HCT116 (cell line): ENCODE measurements at regions not wholly inside any gene's neighbourhood (a gene's known extent, or its start where the extent isn't known, plus 50 kb on each side); places are given as distances from the start of the nearest gene placed in this dataset.

ENCODE experiments used
- ATAC-seq: fragments of 200-7000 bp; cut with Tn5 transposase; 2 replicates; pipeline ENCODE4 v1.9.1; 2020; ENCODE audit warnings: mild to moderate bottlenecking, moderate library complexity
- BruUV-seq: library from RNA; stranded (reverse); fragments of 400-500 nt; replicated peaks from 2 replicates; lab custom pipeline; 2021; lab: Mats Ljungman, UMichigan
- CTCF ChIA-PET: fragments of 300-600 bp; sonication (Branson Sonifier 250); formaldehyde crosslinking; loops from one replicate; lab custom pipeline; 2021; ENCODE audit warnings: antibody characterized with exemption; lab: Charles Lee
- POLR2A ChIA-PET: fragments of 300-600, 350-600 bp; sonication (Branson Sonifier 250); formaldehyde crosslinking; loops from one replicate; lab custom pipeline; 2021; ENCODE audit warnings: antibody characterized with exemption; lab: Charles Lee
- RAD21 ChIA-PET, 2 experiments: fragments of 300-600 bp; sonication (Branson Sonifier 250); formaldehyde crosslinking; loops; one replicate each; lab custom pipeline; 2023; ENCODE audit warnings: low total read pairs in 2 of 2; ENCODE audit not compliant: uncharacterized antibody in 2 of 2, unreplicated experiment in 2 of 2, low non-redundant PET in 1 of 2; lab: Charles Lee
- DNase-seq: peaks from one replicate; pipeline ENCODE4 v3.0.0-alpha.2; 2010; ENCODE audit warnings: low read depth, low spot score
- H2AFZ ChIP-seq: fragments of 200-600 bp; shearing (Covaris generic), sonication (generic); 2 replicates; pipeline ENCODE4 v1.6.1; 2017; ENCODE audit warnings: low read depth, mixed run types, mixed read lengths, antibody characterized with exemption, low read length; ENCODE audit not compliant: poor library complexity, severe bottlenecking
- H3K27ac ChIP-seq: 2 replicates; pipeline ENCODE4 v1.5.1; 2012; ENCODE audit warnings: low read depth, low read length
- H3K27me3 ChIP-seq: fragments of 200-600 bp; sonication (generic); 2 replicates; pipeline ENCODE4 v1.6.1; 2016; ENCODE audit warnings: mixed run types, low read length, mixed read lengths; ENCODE audit not compliant: insufficient read depth
- H3K36me3 ChIP-seq, 2 experiments: fragments of 200-500 bp in 1 of 2; fragments of 200-600 bp in 1 of 2; sonication (Bioruptor generic) in 1 of 2; sonication (generic) in 1 of 2; 2 replicates each; pipeline versions ENCODE4 v1.5.1 to v1.6.1; 2014 to 2016; ENCODE audit warnings: low read length in 2 of 2, inconsistent platforms in 1 of 2, mixed read lengths in 1 of 2, mixed run types in 1 of 2; ENCODE audit not compliant: insufficient read depth in 2 of 2, control insufficient read depth in 1 of 2
- H3K4me1 ChIP-seq, 2 experiments: fragments of 200-600 bp in 1 of 2; sonication (generic) in 1 of 2; 2 replicates each; pipeline versions ENCODE4 v1.5.1 to v1.6.1; 2012 to 2017; ENCODE audit warnings: low read length in 2 of 2, inconsistent platforms in 1 of 2, mild to moderate bottlenecking in 1 of 2, mixed read lengths in 1 of 2, mixed run types in 1 of 2, moderate library complexity in 1 of 2; ENCODE audit not compliant: insufficient read depth in 2 of 2, control insufficient read depth in 1 of 2
- H3K4me2 ChIP-seq: fragments of 200-600 bp; sonication (generic); 2 replicates; pipeline ENCODE4 v1.6.1; 2017; ENCODE audit warnings: mixed run types, low read length, mixed read lengths
- H3K4me3 ChIP-seq, 2 experiments: fragments of 200-600 bp in 1 of 2; sonication (generic) in 1 of 2; replicated peaks in 1 of 2; 2 replicates each; pipeline ENCODE4 v1.5.1; 2011 to 2016; ENCODE audit warnings: low read length in 2 of 2, control low read depth in 1 of 2, low read depth in 1 of 2, mild to moderate bottlenecking in 1 of 2, mixed read lengths in 1 of 2, mixed run types in 1 of 2
- H3K79me2 ChIP-seq: fragments of 200-600 bp; sonication (generic); 2 replicates; pipeline ENCODE4 v1.6.1; 2017; ENCODE audit warnings: mild to moderate bottlenecking, mixed run types, low read length, moderate library complexity, mixed read lengths; ENCODE audit not compliant: insufficient read depth
- H3K9ac ChIP-seq: fragments of 200-600 bp; sonication (generic); 2 replicates; pipeline ENCODE4 v1.6.1; 2016; ENCODE audit warnings: low read length, mixed read lengths
- H3K9me2 ChIP-seq: fragments of 200-600 bp; sonication (generic), shearing (Covaris generic); 2 replicates; pipeline ENCODE4 v1.6.1; 2017; ENCODE audit warnings: mixed run types, mild to moderate bottlenecking, moderate library complexity; ENCODE audit not compliant: insufficient read depth
- H3K9me3 ChIP-seq, 2 experiments: fragments of 200-500 bp in 1 of 2; fragments of 200-600 bp in 1 of 2; sonication (Bioruptor generic) in 1 of 2; sonication (generic) in 1 of 2; 2 replicates each; pipeline ENCODE4 v1.6.1; 2014 to 2017; ENCODE audit warnings: low read length in 2 of 2, mixed read lengths in 2 of 2, inconsistent platforms in 1 of 2, low read depth in 1 of 2, mild to moderate bottlenecking in 1 of 2, mixed run types in 1 of 2, moderate library complexity in 1 of 2; ENCODE audit not compliant: control insufficient read depth in 1 of 2, insufficient read depth in 1 of 2
- H4K20me1 ChIP-seq: fragments of 200-600 bp; sonication (generic), shearing (Covaris generic); 2 replicates; pipeline ENCODE4 v1.6.1; 2017; ENCODE audit warnings: mixed run types, mild to moderate bottlenecking, moderate library complexity; ENCODE audit not compliant: insufficient read depth
- ATF3 ChIP-seq: IDR thresholded peaks from 2 replicates; pipeline ENCODE4 v1.6.1; 2012
- CTCF ChIP-seq, 3 experiments: fragments of 200-600 bp in 1 of 3; sonication (generic) in 1 of 3; IDR thresholded peaks in 2 of 3; conservative IDR thresholded peaks in 1 of 3; 2 replicates each; pipeline ENCODE4 v1.5.1; 2012 to 2017; ENCODE audit warnings: low read depth in 2 of 3, low read length in 2 of 3, antibody characterized with exemption in 1 of 3, borderline replicate concordance in 1 of 3, control low read depth in 1 of 3, mild to moderate bottlenecking in 1 of 3, mixed read lengths in 1 of 3, mixed run types in 1 of 3, moderate library complexity in 1 of 3; ENCODE audit not compliant: insufficient read depth in 1 of 3
- ELF1 ChIP-seq: IDR thresholded peaks from 2 replicates; pipeline ENCODE4 v1.6.1; 2012; ENCODE audit warnings: low read depth, borderline replicate concordance
- EZH2 ChIP-seq: fragments of 200-600 bp; sonication (generic); IDR thresholded peaks from 2 replicates; pipeline ENCODE4 v1.6.1; 2017; ENCODE audit warnings: antibody characterized with exemption, mixed run types
- EZH2phosphoT487 ChIP-seq: fragments of 200-600 bp; IDR thresholded peaks from 2 replicates; pipeline ENCODE4 v1.6.1; 2018; ENCODE audit warnings: antibody characterized with exemption, borderline replicate concordance
- FOSL1 ChIP-seq: IDR thresholded peaks from 2 replicates; pipeline ENCODE4 v1.6.1; 2012; ENCODE audit warnings: low read depth
- JUND ChIP-seq: IDR thresholded peaks from 2 replicates; pipeline ENCODE4 v1.6.1; 2012
- MAX ChIP-seq: IDR thresholded peaks from 2 replicates; pipeline ENCODE4 v1.6.1; 2012
- POLR2A ChIP-seq: IDR thresholded peaks from 2 replicates; pipeline ENCODE4 v1.7.0; 2011; ENCODE audit warnings: borderline replicate concordance; ENCODE audit not compliant: insufficient read depth, insufficient read length; ENCODE audit errors: extremely low read depth
- POLR2AphosphoS5 ChIP-seq: IDR thresholded peaks from 2 replicates; pipeline ENCODE4 v1.6.1; 2011; ENCODE audit warnings: mild to moderate bottlenecking, low read depth, low read length, moderate library complexity
- RAD21 ChIP-seq: IDR thresholded peaks from 2 replicates; pipeline ENCODE4 v1.6.1; 2012; ENCODE audit warnings: low read depth, mild to moderate bottlenecking
- SIN3A ChIP-seq: IDR thresholded peaks from 2 replicates; pipeline ENCODE4 v1.6.1; 2012; ENCODE audit warnings: low read depth
- SP1 ChIP-seq: IDR thresholded peaks from 2 replicates; pipeline ENCODE4 v1.6.1; 2012; ENCODE audit warnings: low read depth
- SRF ChIP-seq: IDR thresholded peaks from 2 replicates; pipeline ENCODE4 v1.6.1; 2012; ENCODE audit warnings: low read depth
- TCF7L2 ChIP-seq: IDR thresholded peaks from 2 replicates; pipeline ENCODE4 v1.7.0; 2011; ENCODE audit warnings: borderline replicate concordance, inconsistent platforms; ENCODE audit not compliant: insufficient read depth, insufficient read length; ENCODE audit errors: extremely low read depth
- YY1 ChIP-seq: IDR thresholded peaks from 2 replicates; pipeline ENCODE4 v1.6.1; 2011; ENCODE audit warnings: low read length, low read depth, moderate library complexity, mild to moderate bottlenecking; ENCODE audit not compliant: insufficient replicate concordance; ENCODE audit errors: extremely low read depth
- ZFX ChIP-seq: fragments of 450-650 bp; IDR thresholded peaks from 2 replicates; pipeline ENCODE4 v1.6.1; 2017
- ZNF274 ChIP-seq: fragments of 200-500 bp; sonication (Bioruptor generic); IDR thresholded peaks from 2 replicates; pipeline ENCODE4 v1.6.1; 2014; ENCODE audit warnings: mild to moderate bottlenecking, low read depth, low read length, inconsistent platforms
- intact Hi-C: fragments of 100-400 bp; cut with micrococcal nuclease; formaldehyde crosslinking; loops from 2 replicates; pipeline ENCODE4 v1.10.0; 2022

- intact Hi-C loops = no loop called here
- Histone ChIP-seq H3K4me3 (no peak overlapping the region), H4K20me1 (no peaks in the 10 kb centered on the region), H3K27me3 (no peaks in the 10 kb centered on the region), H3K36me3 (no peaks in the 10 kb centered on the region), H3K27ac (no peak overlapping the region), H3K9me2 (no peaks in the 10 kb centered on the region), H3K4me2 (no peak overlapping the region), H3K9me3 (no peaks in the 10 kb centered on the region), H3K9ac (no peak overlapping the region), H2AFZ (no peak overlapping the region), H3K79me2 (no peaks in the 10 kb centered on the region), H3K4me1 (no peaks in the 10 kb centered on the region)
- no TSS peak for BruUV-seq
- ChIA-PET POLR2A (no interaction called here), RAD21 (no interaction called here), CTCF (no interaction called here)
- DNase-seq = no peak
- ATAC-seq = no peak
- TF ChIP-seq EZH2phosphoT487 (no peak), FOSL1 (no peak), SP1 (no peak), MAX (no peak), TCF7L2 (no peak)
These were observed 157.0 kb upstream of the SVIL start for GRCh38 chr10:29791773-29792172.

GRCh38 chr10:29790207-29790606 is 155.4 kb upstream of the SVIL start:
- no peaks in the 10 kb centered on the region for H3K79me2 ChIP-seq
- ATAC-seq = no peak
- H2AFZ ChIP-seq = no peak overlapping the region
- no peak for TF ChIP-seq JUND
- TF ChIP-seq SP1 = no peak
- no peak for TF ChIP-seq TCF7L2
- no peak for TF ChIP-seq ZNF274
- TF ChIP-seq MAX = no peak
- no peak for TF ChIP-seq SIN3A
- TF ChIP-seq ELF1 = no peak
- TF ChIP-seq RAD21 = no peak
- no peak for TF ChIP-seq POLR2A
- no peak for TF ChIP-seq SRF
- TF ChIP-seq CTCF (IDR thresholded peaks at IDR 0.05 in 2 of 3, conservative IDR thresholded peaks at IDR 0.05 in 1 of 3; ENCODE audit: borderline replicate concordance in 1 of 3, insufficient read depth in 1 of 3, low read depth in 2 of 3, low read length in 2 of 3) = no peak
- no peak for TF ChIP-seq ZFX
- TF ChIP-seq POLR2AphosphoS5 = no peak
- no peak for TF ChIP-seq YY1
- TF ChIP-seq FOSL1 = no peak
- no peak for TF ChIP-seq ATF3
- no peak for TF ChIP-seq EZH2
- no peak overlapping the region for H3K4me2 ChIP-seq
- H3K9me3 ChIP-seq = no peaks in the 10 kb centered on the region
- H3K4me3 ChIP-seq = no peak overlapping the region
- H3K36me3 ChIP-seq = no peaks in the 10 kb centered on the region
- intact Hi-C loops = no loop called here
- no peak for DNase-seq
- RAD21 ChIA-PET = no interaction called here
- no peaks in the 10 kb centered on the region for H4K20me1 ChIP-seq
- CTCF ChIA-PET = no interaction called here
- no peaks in the 10 kb centered on the region for H3K27me3 ChIP-seq
- BruUV-seq = no TSS peak
- POLR2A ChIA-PET = no interaction called here
- no peaks in the 10 kb centered on the region for H3K4me1 ChIP-seq
- no peaks in the 10 kb centered on the region for H3K9me2 ChIP-seq
- H3K27ac ChIP-seq = no peak overlapping the region
- H3K9ac ChIP-seq = no peak overlapping the region
